ENCODE measurements at regions not wholly inside any gene's neighbourhood (a gene's known extent, or its start where the extent isn't known, plus 50 kb on each side); places are given as distances from the start of the nearest gene placed in this dataset.

GRCh38 chr6:112780498-112781096 lies 433.5 kb downstream of the RFPL4B start:
- TF ChIP-seq CTCF (IDR thresholded peaks at IDR 0.05), result peak; percentile 97
- peak; percentile 79 for DNase-seq
- 0 out of 2 replicates have a peak overlapping the region, but pooled peaks have one; percentile 33 for H3K27ac Mint-ChIP-seq
- no peaks in the 10 kb centered on the region; the same call in 1 of the 2 replicates for H3K27me3 Mint-ChIP-seq (ENCODE audit: insufficient read depth)
- H3K4me3 Mint-ChIP-seq, result no peak overlapping the region
- no peaks in the 10 kb centered on the region for H3K36me3 Mint-ChIP-seq (ENCODE audit: low read depth)
- peaks cover 24% of the 10 kb centered on the region for H3K4me1 Mint-ChIP-seq (ENCODE audit: low read depth)
- no peaks in the 10 kb centered on the region for H3K9me3 Mint-ChIP-seq

GRCh38 chr6:112781241-112781640 lies 434.1 kb downstream of the RFPL4B start:
- Mint-ChIP-seq H3K36me3 (ENCODE audit: low read depth) (no peaks in the 10 kb centered on the region), H3K9me3 (no peaks in the 10 kb centered on the region), H3K4me1 (ENCODE audit: low read depth) (peaks cover 24% of the 10 kb centered on the region), H3K27me3 (ENCODE audit: insufficient read depth) (no peaks in the 10 kb centered on the region; the same call in 1 of the 2 replicates), H3K4me3 (no peak overlapping the region), H3K27ac (no peak overlapping the region)
- no peak for DNase-seq
- TF ChIP-seq CTCF (IDR thresholded peaks at IDR 0.05), result no peak

- Mint-ChIP-seq H3K36me3 (ENCODE audit: low read depth) (no peaks in the 10 kb centered on the region), H3K4me3 (no peak overlapping the region), H3K9me3 (no peaks in the 10 kb centered on the region), H3K4me1 (ENCODE audit: low read depth) (peaks cover 40% of the 10 kb centered on the region), H3K27me3 (ENCODE audit: insufficient read depth) (no peaks in the 10 kb centered on the region; the same call in 1 of the 2 replicates), H3K27ac (no peak overlapping the region)
- DNase-seq, result no peak
- TF ChIP-seq CTCF (IDR thresholded peaks at IDR 0.05), result no peak
Measured at GRCh38 chr6:112785408-112785807, 438.3 kb downstream of the RFPL4B start.

GRCh38 chr6:112786801-112787200 lies 439.7 kb downstream of the RFPL4B start:
- Mint-ChIP-seq H3K36me3 (ENCODE audit: low read depth) (no peaks in the 10 kb centered on the region), H3K27ac (no peak overlapping the region), H3K27me3 (ENCODE audit: insufficient read depth) (no peaks in the 10 kb centered on the region), H3K4me1 (ENCODE audit: low read depth) (peaks cover 29% of the 10 kb centered on the region), H3K9me3 (no peaks in the 10 kb centered on the region), H3K4me3 (no peak overlapping the region)
- DNase-seq, result no peak
- no peak for TF ChIP-seq CTCF (IDR thresholded peaks at IDR 0.05)

GRCh38 chr6:112787371-112787770 lies 440.2 kb downstream of the RFPL4B start:
- Mint-ChIP-seq H3K27me3 (ENCODE audit: insufficient read depth) (no peaks in the 10 kb centered on the region), H3K27ac (no peak overlapping the region), H3K9me3 (no peaks in the 10 kb centered on the region), H3K4me1 (ENCODE audit: low read depth) (peaks cover 29% of the 10 kb centered on the region), H3K4me3 (no peak overlapping the region), H3K36me3 (ENCODE audit: low read depth) (no peaks in the 10 kb centered on the region)
- no peak for DNase-seq
- TF ChIP-seq CTCF (IDR thresholded peaks at IDR 0.05), result no peak

Measured in HFFc6 (cell line).